SK-MEL-5 (cell line): ENCODE measurements at regions not wholly inside any gene's neighbourhood (a gene's known extent, or its start where the extent isn't known, plus 50 kb on each side); places are given as distances from the start of the nearest gene placed in this dataset.

Experiments used
- DNase-seq: peaks from one replicate; pipeline ENCODE4 v3.0.0-alpha.2; 2016; ENCODE audit warnings: low read depth, low spot score
- in situ Hi-C: cut with HindIII; loops from 2 replicates; pipeline ENCODE4 v1.10.0; 2016; ENCODE audit warnings: low sequenced_read_pairs, high pct_unique_total_duplicates, low pct_unique_long_range_greater_than_20kb

- no peak for DNase-seq
- in situ Hi-C loops = no loop called here
These were observed 269.8 kb downstream of the FZD1 start for GRCh38 chr7:91533996-91534395.

DNA sequence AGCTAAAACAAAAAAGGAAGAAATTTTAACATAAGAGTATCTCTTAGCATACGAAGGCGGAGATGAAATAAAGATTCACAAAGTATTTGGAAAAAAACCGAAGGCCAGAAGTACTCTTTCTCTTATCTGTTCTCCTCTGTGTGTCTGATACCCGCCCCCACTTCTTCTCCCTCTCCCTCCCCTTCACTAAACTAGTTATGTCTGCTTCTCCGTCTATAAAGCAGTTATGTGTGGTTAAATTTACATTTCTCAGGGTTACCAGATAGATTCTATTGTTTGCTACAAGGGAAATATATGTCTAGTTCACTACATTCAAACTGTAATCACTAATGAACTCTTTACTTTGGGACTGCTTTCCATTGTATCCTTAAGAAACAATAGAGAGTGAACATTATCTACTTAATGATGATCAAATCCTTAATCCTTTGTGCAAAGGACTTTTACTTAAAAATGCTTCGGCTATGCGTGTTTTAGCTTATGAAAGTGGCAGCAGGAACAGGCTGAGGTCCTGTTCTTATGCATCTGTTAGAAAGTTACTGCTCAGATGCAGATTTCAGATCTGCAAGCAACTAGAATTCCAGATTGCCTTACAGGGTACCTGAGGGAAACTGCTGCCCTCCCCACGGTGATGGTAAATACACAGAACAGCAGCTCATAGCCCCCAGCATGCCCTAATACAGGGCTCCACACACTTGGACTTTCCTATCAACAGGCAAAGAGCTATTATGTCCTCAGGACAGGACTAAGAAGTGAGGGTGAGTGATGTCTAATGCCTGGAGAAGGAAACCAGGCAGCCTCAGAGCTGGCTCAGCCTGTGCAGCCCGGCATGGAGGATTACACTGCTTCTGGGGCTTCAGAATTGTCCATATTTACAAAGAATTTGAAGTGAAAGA lies 273.3 kb downstream of the FZD1 start:
- no peak for DNase-seq
- in situ Hi-C loops = no loop called here

DNA sequence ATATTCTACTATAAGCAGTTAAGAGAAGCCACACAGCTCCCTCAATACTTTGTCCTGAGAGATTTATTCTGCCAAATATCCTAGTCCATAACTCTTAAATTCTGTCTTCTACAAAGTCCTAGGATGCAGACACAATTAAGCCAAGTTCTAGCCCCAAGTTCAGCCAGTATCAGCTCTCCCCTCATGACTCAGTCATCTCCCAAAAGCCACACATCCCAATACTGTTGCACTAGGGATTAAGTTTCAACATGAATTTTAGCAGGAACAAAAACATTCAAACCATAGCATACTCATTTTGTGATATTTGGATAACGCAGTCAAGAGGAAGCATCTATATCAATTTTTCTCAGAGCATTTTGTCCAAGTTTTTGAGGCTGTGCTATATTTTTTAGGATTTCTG lies 277.4 kb downstream of the FZD1 start:
- DNase-seq = no peak
- in situ Hi-C loops = no loop called here

DNA sequence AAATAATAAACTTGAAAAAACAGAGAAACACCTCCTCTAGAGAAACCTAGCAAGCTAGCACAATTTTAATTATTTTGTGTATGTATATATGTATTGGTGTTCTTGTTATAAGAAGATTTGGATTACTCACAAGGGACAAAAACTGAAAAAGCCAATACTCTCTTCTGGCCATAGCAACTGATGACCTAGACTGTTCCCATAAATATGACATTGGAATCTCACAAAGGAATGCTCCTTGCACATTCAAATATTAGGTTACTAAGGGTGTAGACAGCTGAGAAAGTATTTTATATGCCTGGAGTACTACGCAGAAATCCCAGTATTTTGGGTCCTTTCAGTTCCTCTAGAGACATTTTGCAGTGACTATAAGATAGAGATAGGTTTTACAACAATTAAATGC lies 279.4 kb downstream of the FZD1 start:
- DNase-seq = peak; percentile 22
- in situ Hi-C loops = no loop called here

- in situ Hi-C loops = no loop called here
- no peak for DNase-seq
These were observed 285.6 kb downstream of the FZD1 start for GRCh38 chr7:91549878-91550277.

- DNase-seq = no peak
- in situ Hi-C loops = no loop called here
These were observed 286.7 kb downstream of the FZD1 start for GRCh38 chr7:91550931-91551330.

- no peak for DNase-seq
- in situ Hi-C loops = no loop called here
These were observed 287.3 kb downstream of the FZD1 start for GRCh38 chr7:91551377-91552175.

DNA sequence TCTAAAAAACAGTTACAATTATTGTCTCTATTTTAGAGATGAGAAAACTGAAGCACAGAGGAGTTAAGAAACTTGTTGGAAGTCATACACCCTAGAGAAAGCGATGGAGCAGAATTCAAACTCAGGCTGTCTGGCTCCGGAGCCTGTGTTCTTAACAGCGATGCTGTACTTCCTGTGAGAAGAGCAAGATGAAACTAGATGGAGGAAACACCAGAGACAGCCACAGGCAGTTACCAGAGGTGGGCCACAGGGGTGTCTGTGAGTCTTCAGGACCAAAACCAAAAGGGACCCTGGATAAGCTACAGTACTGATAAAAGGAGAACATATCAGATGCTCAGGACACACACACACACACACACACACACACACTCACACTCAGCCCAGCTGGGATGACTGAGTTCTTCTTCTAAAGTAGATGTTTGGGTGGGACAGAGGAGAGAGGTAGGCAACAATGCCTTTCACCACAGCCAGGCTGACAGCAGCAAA lies 289.2 kb downstream of the FZD1 start:
- no peak for DNase-seq
- in situ Hi-C loops = no loop called here

- in situ Hi-C loops = no loop called here
- no peak for DNase-seq
These were observed 290.6 kb downstream of the FZD1 start for GRCh38 chr7:91554883-91555282.

- DNase-seq = no peak
- in situ Hi-C loops = no loop called here
These were observed 292.0 kb downstream of the FZD1 start for GRCh38 chr7:91556239-91556638.

DNA sequence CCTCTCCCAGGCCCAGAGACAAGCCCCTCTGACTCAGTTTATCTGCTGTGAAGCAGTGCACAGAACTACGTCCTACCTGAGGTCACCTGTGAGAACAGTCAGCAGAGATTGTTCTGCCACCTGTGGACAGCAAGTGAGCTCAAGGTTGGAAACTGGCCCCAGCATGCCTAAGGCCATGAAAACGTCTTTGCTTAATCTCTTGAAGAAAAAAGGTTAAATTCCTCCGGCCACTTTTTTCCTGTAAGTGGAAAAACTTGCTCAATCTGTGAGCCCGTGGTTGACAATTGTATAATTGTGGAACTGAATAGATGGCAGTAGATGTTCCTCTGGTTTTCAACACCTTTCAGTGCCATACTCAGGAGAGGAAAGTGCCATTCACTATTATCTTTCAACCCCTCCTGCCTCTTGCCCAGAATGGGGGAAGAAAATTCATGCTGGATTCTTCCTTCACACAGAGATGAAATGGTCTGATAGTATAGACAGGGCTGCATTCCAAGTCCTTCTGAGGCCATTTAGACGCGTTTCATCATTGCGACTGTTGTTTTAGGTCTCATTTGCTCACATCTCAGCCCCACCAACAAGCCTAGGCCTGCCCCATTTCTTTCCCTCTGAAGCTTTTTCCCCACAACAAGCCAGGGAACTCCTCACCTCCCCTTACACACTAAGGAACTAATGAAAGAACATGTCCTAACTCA lies 292.9 kb downstream of the FZD1 start:
- in situ Hi-C loops = no loop called here

DNA sequence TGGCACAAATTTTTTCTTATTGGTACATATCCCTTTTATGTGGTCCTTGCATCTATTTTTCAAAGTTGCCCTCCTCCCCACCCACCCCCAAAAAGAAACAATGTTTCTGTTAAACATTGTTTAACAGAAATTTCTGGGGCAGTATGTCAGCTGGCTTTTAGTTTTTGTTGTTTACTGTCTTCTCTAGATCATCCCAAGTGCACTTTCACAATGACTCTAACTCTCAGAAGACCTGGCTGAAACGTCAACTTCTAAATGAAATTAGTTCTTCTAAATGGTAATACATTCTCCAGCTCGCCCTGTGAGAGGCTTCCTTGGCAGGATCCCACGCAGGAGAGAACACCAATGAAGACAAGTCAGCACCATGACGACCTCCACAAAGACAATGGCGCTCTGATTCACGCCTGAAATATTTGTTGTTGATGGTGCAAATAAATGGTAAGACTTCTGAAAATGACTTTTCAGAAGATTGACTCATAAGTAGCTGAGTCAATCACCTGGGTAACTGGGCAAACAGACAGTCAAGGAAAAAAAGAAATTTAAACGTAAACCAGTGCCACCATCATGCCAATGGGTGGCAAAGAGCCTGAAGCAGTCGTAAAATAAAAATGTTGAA lies 293.7 kb downstream of the FZD1 start:
- peak; percentile 12 for DNase-seq
- in situ Hi-C loops = no loop called here

More for the DNA sequence above, 292.9 kb downstream of the FZD1 start:
- no peak for DNase-seq

DNA sequence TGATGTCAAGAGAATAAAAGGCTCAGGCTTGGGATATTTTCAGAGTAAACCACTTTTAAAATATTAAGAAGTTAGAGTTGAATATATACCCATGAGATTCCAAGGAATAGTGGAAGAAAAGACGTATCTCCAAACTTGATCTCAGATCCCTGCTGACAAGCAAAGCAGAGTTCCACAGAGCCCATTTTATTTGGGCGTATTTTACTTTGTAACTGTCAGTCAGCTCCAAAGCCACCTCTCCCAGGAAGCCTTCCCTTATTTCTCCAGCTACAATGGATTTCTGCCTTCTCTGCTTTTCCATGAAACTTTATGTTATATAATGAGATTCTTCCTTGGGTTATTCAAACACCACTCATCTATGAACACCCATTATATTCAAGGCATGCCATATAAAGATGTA lies 295.7 kb downstream of the FZD1 start:
- in situ Hi-C loops = no loop called here
- DNase-seq = no peak

GRCh38 chr7:91564101-91564500 lies 299.9 kb downstream of the FZD1 start:
- no peak for DNase-seq
- in situ Hi-C loops = no loop called here

DNA sequence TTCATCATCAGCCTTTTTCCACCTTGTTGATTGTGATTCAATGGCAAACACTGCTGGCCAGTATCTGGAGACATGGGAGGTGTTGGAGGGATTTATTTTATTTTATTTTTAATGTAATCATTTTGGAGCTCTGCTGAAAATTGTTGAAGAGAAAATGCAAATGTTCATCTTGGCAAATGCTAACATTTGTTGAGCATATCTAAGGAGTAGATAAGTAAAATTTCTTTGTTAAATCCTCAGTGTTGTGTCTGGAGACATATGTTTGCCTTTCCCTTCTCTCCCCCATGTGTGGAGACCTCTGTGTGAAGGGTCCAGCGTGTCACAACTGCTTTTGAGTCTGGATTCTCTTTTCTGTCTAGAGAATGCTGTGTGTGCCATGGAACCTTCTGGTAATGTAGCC lies 300.3 kb downstream of the FZD1 start:
- DNase-seq = no peak
- in situ Hi-C loops = no loop called here

- peak; percentile 42 for DNase-seq
- in situ Hi-C loops = no loop called here
These were observed 301.5 kb downstream of the FZD1 start for GRCh38 chr7:91565499-91566401.

DNA sequence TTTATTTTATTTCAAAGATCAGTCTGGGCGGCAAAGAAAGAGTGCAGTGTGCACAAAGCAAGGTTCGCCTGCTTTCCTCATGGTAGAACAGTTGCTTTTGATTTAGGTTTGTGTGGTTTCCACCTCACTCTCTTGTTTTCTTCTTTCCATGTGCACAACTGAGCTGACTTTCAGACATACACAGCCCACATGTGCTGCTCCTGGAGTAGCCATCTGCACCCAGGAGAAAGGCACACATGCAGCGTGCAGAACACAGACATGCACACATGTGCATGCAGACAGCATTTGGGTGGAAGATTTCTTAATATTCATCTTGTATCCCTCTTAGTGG lies 302.1 kb downstream of the FZD1 start:
- in situ Hi-C loops = no loop called here
- DNase-seq = no peak
